Pancreas (tissue), 10 donors: ENCODE measurements at regions not wholly inside any gene's neighbourhood (a gene's known extent, or its start where the extent isn't known, plus 50 kb on each side); places are given as distances from the start of the nearest gene placed in this dataset.
A peak's percentile ranks its signal among the peaks of the same experiment; 100 is the strongest.

ENCODE experiments used
- ATAC-seq, 4 donors: fragments of 200-7000 bp; cut with Tn5 transposase; one replicate each; pipeline versions ENCODE4 v1.8.0 to v1.9.1; 2020; ENCODE audit warnings: mild to moderate bottlenecking in 4 of 4, moderate library complexity in 4 of 4
- DNase-seq, 6 donors: peaks; one replicate each; pipeline ENCODE4 v3.0.0-alpha.2; 2020
- FAIRE-seq: peaks from 2 replicates; lab custom pipeline; 2012; peaks lifted over from hg19 to GRCh38; lab: Jason Lieb, UNC
- H3K27ac ChIP-seq, 4 donors: fragments of 200-600 bp; sonication (generic); 1 replicate in 3 of 4; 2 replicates in 1 of 4; pipeline versions ENCODE4 v1.5.0 to v1.8.0; 2020
- H3K27me3 ChIP-seq, 4 donors: fragments of 200-600 bp; one replicate each; pipeline ENCODE4 v1.8.0; 2021
- H3K36me3 ChIP-seq, 3 donors: fragments of 200-600 bp; sonication (generic) in 1 of 3; one replicate each; pipeline versions ENCODE4 v1.5.0 to v1.8.0; 2020 to 2021
- H3K4me1 ChIP-seq, 3 donors: fragments of 200-600 bp; one replicate each; pipeline ENCODE4 v1.8.0; 2021
- H3K4me3 ChIP-seq, 4 donors: fragments of 200-600 bp; sonication (generic) in 2 of 4; one replicate each; pipeline versions ENCODE4 v1.5.0 to v1.8.0; 2020 to 2021
- H3K9me3 ChIP-seq, 4 donors: fragments of 200-600 bp; one replicate each; pipeline ENCODE4 v1.8.0; 2021
- WGBS, 2 donors: extraction: QIAGEN DNeasy Blood & Tissue Kit; methylation state at CpG; one replicate each; pipeline ENCODE4 v1.1.7; 2013; 5-methylcytosine and 5-hydroxymethylcytosine counted together
- intact Hi-C, 3 donors: fragments of 100-400 bp; cut with DNase I; formaldehyde crosslinking; loops; one replicate each; pipeline versions ENCODE4 v1.11.1 to v1.14.2; 2022
- TF ChIP-seq, protein P1 (sequence below), 4 donors: fragments of 200-600 bp; sonication (generic) in 3 of 4; IDR thresholded peaks; one replicate each; pipeline versions ENCODE4 v1.5.0 to v1.8.0; 2021; ENCODE audit warnings: antibody characterized with exemption in 4 of 4
- donor health status: healthy with polysubstance abuse.
- donor health status: DM: no; HTN: no; CAD: no; lungs with moderate emphysema.
- donor health status: DM: no; HTN: no; CAD: no.
- donor health status: control.
- donor health status: control.
- donor health status: Bipolar disorder and iron deficiency.
- donor health status: DM: yes; HTN: yes; CAD: no.
- donor health status: DM: no; HTN: no; CAD: no.
- donor health status: DM: no; HTN: no; CAD: no.
- donor health status: DM: yes; HTN: yes; CAD: no.

- intact Hi-C loops, result no loop called here
- 0 to 32% methylated on average over 1 of the region's 1 CpG for WGBS, 2 donors
- Histone ChIP-seq H3K27ac (no peak overlapping the region), H3K27me3 (no peaks in the 10 kb centered on the region), H3K4me1 (no peaks in the 10 kb centered on the region), H3K9me3 (no peaks in the 10 kb centered on the region), H3K4me3 (no peak overlapping the region), H3K36me3 (no peaks in the 10 kb centered on the region)
- FAIRE-seq, result no peak
- no peak for DNase-seq
- no peak for ATAC-seq
- TF ChIP-seq, protein P1, sequence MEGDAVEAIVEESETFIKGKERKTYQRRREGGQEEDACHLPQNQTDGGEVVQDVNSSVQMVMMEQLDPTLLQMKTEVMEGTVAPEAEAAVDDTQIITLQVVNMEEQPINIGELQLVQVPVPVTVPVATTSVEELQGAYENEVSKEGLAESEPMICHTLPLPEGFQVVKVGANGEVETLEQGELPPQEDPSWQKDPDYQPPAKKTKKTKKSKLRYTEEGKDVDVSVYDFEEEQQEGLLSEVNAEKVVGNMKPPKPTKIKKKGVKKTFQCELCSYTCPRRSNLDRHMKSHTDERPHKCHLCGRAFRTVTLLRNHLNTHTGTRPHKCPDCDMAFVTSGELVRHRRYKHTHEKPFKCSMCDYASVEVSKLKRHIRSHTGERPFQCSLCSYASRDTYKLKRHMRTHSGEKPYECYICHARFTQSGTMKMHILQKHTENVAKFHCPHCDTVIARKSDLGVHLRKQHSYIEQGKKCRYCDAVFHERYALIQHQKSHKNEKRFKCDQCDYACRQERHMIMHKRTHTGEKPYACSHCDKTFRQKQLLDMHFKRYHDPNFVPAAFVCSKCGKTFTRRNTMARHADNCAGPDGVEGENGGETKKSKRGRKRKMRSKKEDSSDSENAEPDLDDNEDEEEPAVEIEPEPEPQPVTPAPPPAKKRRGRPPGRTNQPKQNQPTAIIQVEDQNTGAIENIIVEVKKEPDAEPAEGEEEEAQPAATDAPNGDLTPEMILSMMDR (IDR thresholded peaks at IDR 0.05), result no peak
Observed at GRCh38 chr4:177841258-177841657, 399.0 kb upstream of the AGA start.

DNA sequence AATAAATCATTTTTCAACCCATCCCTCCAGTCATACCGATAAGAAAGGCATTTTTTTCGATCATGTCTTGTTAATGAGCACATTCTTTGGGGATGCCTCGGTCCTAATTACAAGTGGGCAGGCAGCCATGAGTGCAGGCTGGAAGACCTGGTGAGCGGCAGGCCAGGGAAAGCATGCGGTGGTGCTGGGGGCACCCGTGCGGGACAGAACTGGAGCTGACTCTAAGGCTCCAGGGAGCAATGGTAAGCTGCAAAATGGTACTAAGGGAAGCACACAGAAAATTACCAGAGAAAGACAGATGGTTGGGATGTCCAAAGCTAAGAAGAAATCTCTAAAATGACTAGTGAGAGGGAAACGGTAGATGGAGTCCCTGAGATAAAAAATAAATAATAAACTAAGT, 411.0 kb upstream of the AGA start:
- WGBS, 2 donors, result 82% methylated on average over 8 of the region's 8 CpGs
- H3K27ac ChIP-seq, result no peak overlapping the region
- DNase-seq (no peak), ATAC-seq (no peak), FAIRE-seq (no peak)
- no peaks in the 10 kb centered on the region for H3K36me3 ChIP-seq
- no peaks in the 10 kb centered on the region for H3K4me1 ChIP-seq
- H3K27me3 ChIP-seq, result no peaks in the 10 kb centered on the region
- no peak overlapping the region for H3K4me3 ChIP-seq
- TF ChIP-seq, protein P1 (IDR thresholded peaks at IDR 0.05), result no peak
- H3K9me3 ChIP-seq, result no peaks in the 10 kb centered on the region
- intact Hi-C loops, result no loop called here

DNA sequence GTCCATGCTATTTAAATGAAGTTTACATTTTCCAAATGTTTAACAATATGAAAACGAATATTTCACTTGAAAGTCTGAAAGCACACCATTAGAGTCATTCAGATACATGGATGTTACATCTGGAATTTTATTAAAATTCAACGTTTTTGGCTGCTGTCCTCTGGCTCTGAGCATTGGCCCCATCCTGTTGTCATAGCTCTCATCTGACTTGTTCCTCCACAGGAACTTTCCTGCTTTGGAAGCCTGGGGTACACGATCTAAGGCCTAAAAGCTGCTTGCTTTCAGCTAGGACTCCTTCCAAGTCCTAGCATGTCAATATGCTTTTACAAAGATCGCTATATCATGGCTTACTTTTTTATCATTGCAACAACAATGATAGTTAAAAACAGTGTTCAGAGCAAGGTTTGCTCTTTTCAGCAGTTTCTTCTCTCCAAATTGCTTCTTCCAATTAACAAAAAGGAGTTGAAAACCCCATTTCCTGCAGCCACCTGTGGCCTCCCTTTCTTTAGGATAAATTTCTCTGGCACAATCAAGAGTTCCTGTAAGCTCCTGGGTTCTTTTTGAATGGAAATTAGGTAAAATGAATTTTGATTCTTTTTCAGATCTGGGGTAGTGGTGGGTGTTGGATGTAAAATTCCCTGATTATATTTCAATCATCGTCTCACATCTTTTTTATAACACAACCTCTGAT, 413.4 kb upstream of the AGA start:
- TF ChIP-seq, protein P1 (IDR thresholded peaks at IDR 0.05), result no peak
- DNase-seq (no peak), FAIRE-seq (no peak), ATAC-seq (no peak)
- H3K27me3 ChIP-seq, result no peaks in the 10 kb centered on the region
- 48 to 56% methylated on average over 5 of the region's 5 CpGs for WGBS, 2 donors
- H3K4me3 ChIP-seq, result no peak overlapping the region
- H3K4me1 ChIP-seq, result no peaks in the 10 kb centered on the region
- H3K27ac ChIP-seq, result no peak overlapping the region
- H3K9me3 ChIP-seq, result no peaks in the 10 kb centered on the region
- no peaks in the 10 kb centered on the region for H3K36me3 ChIP-seq
- intact Hi-C loops, result no loop called here

GRCh38 chr4:177860171-177860570, 417.9 kb upstream of the AGA start:
- Histone ChIP-seq H3K4me3 (no peak overlapping the region), H3K27ac (no peak overlapping the region), H3K9me3 (no peaks in the 10 kb centered on the region), H3K4me1 (no peaks in the 10 kb centered on the region), H3K36me3 (no peaks in the 10 kb centered on the region), H3K27me3 (no peaks in the 10 kb centered on the region)
- FAIRE-seq, result no peak
- TF ChIP-seq, protein P1 (IDR thresholded peaks at IDR 0.05), result no peak
- DNase-seq, result no peak
- intact Hi-C loops, result no loop called here
- ATAC-seq, result no peak

DNA sequence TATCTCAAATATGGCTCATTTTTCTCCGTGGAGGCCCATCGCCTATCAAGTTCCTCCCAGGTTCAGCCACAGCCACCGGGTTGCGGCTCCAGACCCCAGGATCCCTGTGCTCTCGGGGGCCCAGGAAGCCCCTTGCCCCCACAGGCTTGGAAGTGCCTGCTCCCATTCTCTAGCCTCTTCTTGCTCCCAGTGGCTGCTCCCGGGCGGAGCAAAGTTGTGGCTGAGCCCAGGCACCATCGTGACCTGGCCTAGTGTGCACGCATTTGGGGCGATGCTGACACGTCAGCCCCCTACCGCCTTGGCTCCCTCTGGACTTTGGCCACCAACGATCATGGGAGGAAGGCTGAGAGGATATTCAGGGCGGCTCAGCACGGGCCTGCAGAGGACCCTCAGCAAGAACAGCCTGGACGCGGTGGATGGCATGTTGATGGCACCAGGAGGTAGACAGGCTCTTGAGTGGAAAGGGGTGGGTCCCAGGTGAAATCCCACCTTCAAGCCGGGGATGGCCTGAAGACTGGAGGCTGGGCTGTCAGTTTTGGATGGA, 419.4 kb upstream of the AGA start:
- FAIRE-seq, result no peak
- H3K27ac ChIP-seq, result no peak overlapping the region
- H3K9me3 ChIP-seq, result no peaks in the 10 kb centered on the region
- WGBS, 2 donors, result 90 to 95% methylated on average over 18 of the region's 18 CpGs
- TF ChIP-seq, protein P1 (IDR thresholded peaks at IDR 0.05), result no peak
- no peaks in the 10 kb centered on the region for H3K27me3 ChIP-seq
- no peaks in the 10 kb centered on the region for H3K36me3 ChIP-seq
- H3K4me1 ChIP-seq, result no peaks in the 10 kb centered on the region
- H3K4me3 ChIP-seq, result no peak overlapping the region
- intact Hi-C loops, result no loop called here
- ATAC-seq, result no peak
- DNase-seq, result peak in 2 of 6 donors; percentile 38 to 48
